HUES6 (cell line): ENCODE measurements at regions not wholly inside any gene's neighbourhood (a gene's known extent, or its start where the extent isn't known, plus 50 kb on each side); places are given as distances from the start of the nearest gene placed in this dataset.

ENCODE experiments used
- H3K27ac ChIP-seq: 2 replicates; pipeline ENCODE4 v1.7.0; 2013; ENCODE audit warnings: low read depth, mild to moderate bottlenecking, low read length, inconsistent platforms
- H3K27me3 ChIP-seq: 2 replicates; pipeline ENCODE4 v1.6.1; 2013; ENCODE audit warnings: low read length; ENCODE audit not compliant: control insufficient read depth, insufficient read depth
- H3K36me3 ChIP-seq: 2 replicates; pipeline ENCODE4 v1.6.1; 2013; ENCODE audit warnings: low read length; ENCODE audit not compliant: control insufficient read depth, insufficient read depth
- H3K4me1 ChIP-seq: 2 replicates; pipeline ENCODE4 v1.6.1; 2013; ENCODE audit warnings: low read length; ENCODE audit not compliant: control insufficient read depth, insufficient read depth
- H3K4me3 ChIP-seq: 2 replicates; pipeline ENCODE4 v1.5.1; 2013; ENCODE audit warnings: low read depth, low read length
- H3K9ac ChIP-seq: one replicate; pipeline ENCODE4 v1.6.1; 2013; ENCODE audit warnings: mild to moderate bottlenecking, low read length
- H3K9me3 ChIP-seq: 2 replicates; pipeline ENCODE4 v1.6.1; 2013; ENCODE audit warnings: low read depth, low read length; ENCODE audit not compliant: control insufficient read depth, insufficient read depth

DNA sequence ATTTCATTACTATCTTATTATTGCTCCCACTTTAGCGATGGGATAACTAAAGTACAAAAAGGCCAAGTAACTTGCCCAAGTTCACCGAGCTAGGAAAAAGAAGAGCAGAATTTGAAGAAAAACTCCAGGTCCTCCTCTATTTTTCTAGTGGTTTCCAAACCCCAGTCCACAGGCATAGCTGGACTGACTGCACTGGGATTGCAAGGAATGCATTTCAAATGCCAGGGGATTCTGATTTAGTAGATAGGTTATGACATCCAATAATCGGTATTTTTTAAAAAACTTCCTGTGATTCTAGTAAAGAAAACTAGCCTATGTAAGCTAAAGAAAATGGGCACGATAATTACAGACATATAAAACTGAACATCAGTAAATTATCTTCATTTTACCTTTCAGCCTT, 62.7 kb upstream of the GALNT5 start:
- H3K9ac ChIP-seq = no peak overlapping the region
- no peaks in the 10 kb centered on the region for H3K36me3 ChIP-seq
- no peak overlapping the region for H3K4me3 ChIP-seq
- no peak overlapping the region for H3K27ac ChIP-seq
- H3K27me3 ChIP-seq = no peaks in the 10 kb centered on the region
- no peaks in the 10 kb centered on the region for H3K9me3 ChIP-seq
- no peaks in the 10 kb centered on the region for H3K4me1 ChIP-seq

DNA sequence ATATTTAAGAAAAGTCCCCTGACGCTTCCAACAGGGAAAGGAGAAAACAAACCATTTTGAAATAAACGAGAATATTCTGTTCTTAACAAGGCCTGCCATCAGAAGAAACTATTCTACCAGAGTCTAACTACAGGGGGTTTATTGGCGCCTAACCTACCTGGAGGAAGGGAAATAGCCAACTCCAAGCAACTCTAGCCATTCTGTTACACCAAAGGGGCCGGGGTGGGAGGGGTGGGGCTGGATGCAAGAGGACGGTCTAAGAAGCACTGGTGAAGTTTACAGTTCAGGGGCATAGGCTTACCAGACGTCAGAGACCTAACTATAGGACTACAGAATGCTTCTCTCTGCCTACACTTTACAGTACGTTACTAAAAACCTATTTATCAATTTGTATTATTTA, 60.5 kb upstream of the GALNT5 start:
- H3K4me3 ChIP-seq = no peak overlapping the region
- H3K27ac ChIP-seq = no peak overlapping the region
- no peak overlapping the region for H3K9ac ChIP-seq
- H3K36me3 ChIP-seq = no peaks in the 10 kb centered on the region
- H3K4me1 ChIP-seq = no peaks in the 10 kb centered on the region
- no peaks in the 10 kb centered on the region for H3K9me3 ChIP-seq
- no peaks in the 10 kb centered on the region for H3K27me3 ChIP-seq

DNA sequence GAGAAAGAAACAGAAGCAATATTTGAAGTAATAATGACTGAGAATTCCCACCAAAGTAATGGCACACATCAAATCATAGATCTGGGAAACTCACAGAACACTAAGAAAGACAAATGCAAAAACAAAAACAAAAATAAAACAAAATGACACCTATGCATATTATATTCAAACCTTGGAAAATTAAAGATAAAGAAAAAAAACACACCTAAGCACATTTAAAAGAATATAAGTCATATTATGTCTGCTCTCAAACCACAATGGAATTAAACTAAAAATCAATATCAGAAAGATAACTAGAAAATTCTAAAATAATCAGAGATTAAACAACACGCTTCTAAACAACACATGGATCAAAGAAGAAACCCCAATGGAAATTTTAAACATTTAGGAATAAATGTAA, 59.7 kb upstream of the GALNT5 start:
- H3K27ac ChIP-seq = no peak overlapping the region
- H3K36me3 ChIP-seq = no peaks in the 10 kb centered on the region
- no peaks in the 10 kb centered on the region for H3K27me3 ChIP-seq
- H3K9ac ChIP-seq = no peak overlapping the region
- no peak overlapping the region for H3K4me3 ChIP-seq
- H3K9me3 ChIP-seq = no peaks in the 10 kb centered on the region
- H3K4me1 ChIP-seq = no peaks in the 10 kb centered on the region

DNA sequence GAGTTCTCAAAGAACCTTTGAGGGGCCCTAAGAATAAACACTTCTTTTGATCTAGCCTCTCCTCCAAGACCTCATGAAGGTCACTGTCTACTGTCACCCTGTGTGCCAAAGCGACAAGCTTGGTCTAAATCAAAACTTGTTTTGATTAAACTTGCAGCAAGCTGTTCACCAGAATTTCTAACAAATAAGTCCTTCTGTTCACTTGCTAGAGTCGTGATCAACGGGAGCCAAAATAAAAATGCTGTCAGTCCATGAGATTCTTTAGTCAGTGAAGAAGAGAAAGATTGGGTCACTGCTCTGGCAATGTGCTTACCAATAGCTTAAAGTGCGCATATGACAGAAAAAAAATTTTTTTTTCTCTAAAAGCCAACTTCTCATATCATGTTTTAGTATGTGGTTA, 53.9 kb upstream of the GALNT5 start:
- Histone ChIP-seq H3K9me3 (no peaks in the 10 kb centered on the region), H3K27ac (no peak overlapping the region), H3K9ac (no peak overlapping the region), H3K4me3 (no peak overlapping the region), H3K4me1 (no peaks in the 10 kb centered on the region), H3K36me3 (no peaks in the 10 kb centered on the region), H3K27me3 (no peaks in the 10 kb centered on the region)

DNA sequence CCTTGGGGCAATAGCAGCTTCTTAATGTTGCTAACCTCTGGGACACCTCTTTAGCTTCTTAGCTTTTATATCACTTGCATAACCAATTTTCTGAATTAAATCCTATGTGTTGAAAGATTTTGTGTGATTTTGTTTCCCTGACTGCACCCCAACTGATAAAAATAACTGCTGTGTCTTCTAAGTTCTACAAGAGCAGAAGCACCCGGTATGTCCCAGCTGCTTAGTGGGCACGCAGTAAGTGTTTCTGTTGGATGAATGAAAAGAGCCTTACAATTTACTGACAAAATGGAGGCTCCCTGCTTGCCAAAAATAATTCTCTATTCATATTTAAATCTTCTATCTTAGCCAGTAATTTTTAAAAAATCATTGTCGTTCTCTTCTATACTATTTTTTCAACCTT, 53.1 kb upstream of the GALNT5 start:
- Histone ChIP-seq H3K27me3 (no peaks in the 10 kb centered on the region), H3K27ac (no peak overlapping the region)

DNA sequence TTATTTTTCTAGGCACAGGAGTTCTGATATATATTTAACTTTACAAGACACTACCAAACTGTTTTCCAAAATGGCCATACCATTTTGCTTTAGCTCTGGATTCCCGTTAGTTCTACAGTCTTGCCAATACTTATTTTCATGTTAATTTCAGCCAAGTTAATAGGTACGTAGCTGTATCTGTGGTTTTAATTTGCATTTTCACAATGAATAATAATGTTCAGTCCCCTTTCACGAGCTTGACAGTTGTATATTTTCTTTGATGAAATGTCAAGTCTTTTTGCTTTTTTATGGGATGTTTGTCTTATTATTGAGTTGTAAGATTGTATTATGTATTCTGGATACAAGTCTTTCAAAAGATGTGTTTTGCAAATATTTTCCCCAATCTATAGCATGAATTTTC, 50.6 kb upstream of the GALNT5 start:
- Histone ChIP-seq H3K9me3 (no peaks in the 10 kb centered on the region), H3K4me3 (no peak overlapping the region), H3K27ac (no peak overlapping the region), H3K27me3 (no peaks in the 10 kb centered on the region), H3K36me3 (no peaks in the 10 kb centered on the region), H3K9ac (no peak overlapping the region), H3K4me1 (no peaks in the 10 kb centered on the region)

More for the DNA sequence above, 53.1 kb upstream of the GALNT5 start:
- no peaks in the 10 kb centered on the region for H3K36me3 ChIP-seq
- H3K4me1 ChIP-seq = no peaks in the 10 kb centered on the region
- H3K9ac ChIP-seq = no peak overlapping the region
- H3K4me3 ChIP-seq = no peak overlapping the region
- no peaks in the 10 kb centered on the region for H3K9me3 ChIP-seq
